ENCODE measurements at regions not wholly inside any gene's neighbourhood (a gene's known extent, or its start where the extent isn't known, plus 50 kb on each side); places are given as distances from the start of the nearest gene placed in this dataset.

- ATAC-seq (no peak), FAIRE-seq (no peak), DNase-seq (ENCODE audit: extremely low read depth in 1 of 4, low spot score in 3 of 4) (no peak)
- POLR2A ChIA-PET: no interaction called here
- Histone ChIP-seq H3K9me1 (ENCODE audit: control insufficient read depth, insufficient read depth, low read length) (no peaks in the 10 kb centered on the region), H3K4me2 (ENCODE audit: insufficient read depth, low read length) (no peak overlapping the region), H3K79me2 (ENCODE audit: control insufficient read depth, insufficient read depth, low read length) (no peaks in the 10 kb centered on the region), H2AFZ (ENCODE audit: low read depth, low read length) (no peak overlapping the region), H3K9me3 (replicated peaks; ENCODE audit: control insufficient read depth, insufficient read depth, low read depth, low read length) (no peaks in the 10 kb centered on the region), H3K4me3 (no peak overlapping the region), H3K4me1 (replicated peaks in 1 of 2; ENCODE audit: control insufficient read depth in 2 of 2, insufficient read depth in 2 of 2, low read length in 2 of 2) (no peaks in the 10 kb centered on the region), H4K20me1 (replicated peaks; ENCODE audit: control insufficient read depth, insufficient read depth, low read length) (no peaks in the 10 kb centered on the region), H3K36me3 (ENCODE audit: control insufficient read depth, insufficient read depth, low read length) (no peaks in the 10 kb centered on the region), H3K9ac (ENCODE audit: insufficient read depth in 1 of 2, low read depth in 2 of 2, low read length in 2 of 2) (no peak overlapping the region), H3K27me3 (ENCODE audit: control insufficient read depth in 2 of 2, insufficient read depth in 2 of 2, low read length in 2 of 2) (no peaks in the 10 kb centered on the region), H3K27ac (ENCODE audit: extremely low read depth, low read depth, low read length) (no peak overlapping the region)
- in situ Hi-C loops (cut with MboI): no loop called here
- TF ChIP-seq TAF15 (IDR thresholded peaks at IDR 0.05; ENCODE audit: low read depth, low read length) (no peak), SNRNP70 (optimal IDR thresholded peaks at IDR 0.05; ENCODE audit: low read depth, low read length) (no peak), MNT (conservative IDR thresholded peaks at IDR 0.05) (no peak), ZNF146 (CRISPR knock-in tag; IDR thresholded peaks at IDR 0.05; ENCODE audit: unreplicated experiment) (no peak), ELF4 (CRISPR knock-in tag; IDR thresholded peaks at IDR 0.05) (no peak), SIRT6 (IDR thresholded peaks at IDR 0.05; ENCODE audit: low read depth, low read length) (no peak), PYGO2 (tag; IDR thresholded peaks at IDR 0.05) (no peak), ZNF695 (CRISPR knock-in tag; IDR thresholded peaks at IDR 0.05) (no peak), MED1 (CRISPR knock-in tag; IDR thresholded peaks at IDR 0.05; ENCODE audit: borderline replicate concordance) (no peak)
- BruUV-seq (replicated peaks): no TSS peak
- CTCF ChIA-PET (ENCODE audit: low intra/inter-chr PET ratio): no interaction called here
- intact Hi-C loops (cut with micrococcal nuclease): no loop called here
These were observed 832.3 kb upstream of the GOT2 start for GRCh38 chr16:59566446-59566845.
